ENCODE measurements at regions not wholly inside any gene's neighbourhood (a gene's known extent, or its start where the extent isn't known, plus 50 kb on each side); places are given as distances from the start of the nearest gene placed in this dataset.

DNA sequence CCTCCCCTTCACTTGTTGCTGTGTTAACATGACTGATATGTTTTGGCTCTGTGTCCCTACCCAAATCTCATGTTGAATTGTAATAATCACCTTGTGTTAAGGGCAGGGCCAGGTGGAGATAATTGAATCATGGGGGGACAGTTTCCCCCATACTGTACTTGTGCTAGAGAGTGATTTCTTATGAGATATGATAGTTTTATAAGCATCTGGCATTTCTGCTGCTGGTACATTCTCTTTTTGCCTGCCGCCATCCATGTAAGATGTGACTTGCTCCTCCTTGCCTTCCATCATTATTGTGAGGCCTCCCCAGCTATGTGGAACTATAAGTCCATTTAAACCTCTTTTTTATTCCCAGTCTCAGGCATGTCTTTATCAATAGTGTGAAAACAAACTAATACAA lies 185.0 kb downstream of the TBX18 start:
- 0% methylated on average over 1 of the region's 1 CpG; no CpG with 5 or more reads in 1 of the 2 experiments for WGBS, 2 experiments (ENCODE audit: extremely low coverage in 1 of 2, insufficient coverage in 1 of 2, insufficient read length in 1 of 2, insufficient replicate concordance in 2 of 2, low coverage in 1 of 2, low lambda C conversion rate in 2 of 2, missing lambda C conversion rate in 1 of 2)

More for the DNA sequence above, 185.0 kb downstream of the TBX18 start:
- Histone ChIP-seq H2BK5ac (ENCODE audit: low read depth, low read length) (no peak overlapping the region), H3K4me2 (ENCODE audit: insufficient read depth in 1 of 2, low read depth in 2 of 2, low read length in 2 of 2) (no peak overlapping the region), H2BK12ac (ENCODE audit: low read depth, low read length) (no peak overlapping the region), H4K20me1 (replicated peaks in 1 of 2; ENCODE audit: control insufficient read depth in 1 of 2, insufficient read depth in 2 of 2, low read length in 2 of 2) (no peaks in the 10 kb centered on the region), H3K27ac (ENCODE audit: low read depth, low read length) (no peak overlapping the region), H3K27me3 (replicated peaks in 1 of 4; ENCODE audit: control insufficient read depth in 3 of 4, extremely low read depth in 1 of 4, insufficient read depth in 3 of 4, low read length in 3 of 4) (no peaks in the 10 kb centered on the region), H3K18ac (ENCODE audit: extremely low read depth, low read length) (no peak overlapping the region), H3K4me1 (replicated peaks in 1 of 4; ENCODE audit: control insufficient read depth in 3 of 4, insufficient read depth in 4 of 4, low read length in 3 of 4) (no peaks in the 10 kb centered on the region), H4K8ac (ENCODE audit: extremely low read depth, insufficient read depth, low read length) (no peak overlapping the region), H2BK120ac (replicated peaks; ENCODE audit: low read depth, low read length) (no peak overlapping the region), H3K9me3 (ENCODE audit: insufficient read depth in 2 of 2, low read depth in 1 of 2, low read length in 1 of 2) (peaks cover 0 to 2% of the 10 kb centered on the region in 2 experiments; a peak in 2 of 4 replicates), H4K91ac (replicated peaks; ENCODE audit: insufficient read length, low read length) (no peak overlapping the region), H2BK15ac (ENCODE audit: low read length) (no peak overlapping the region), H3K14ac (ENCODE audit: insufficient read length) (no peak overlapping the region), H3K23me2 (ENCODE audit: low read depth, low read length) (no peaks in the 10 kb centered on the region), H3K79me2 (ENCODE audit: control insufficient read depth in 1 of 2, insufficient read depth in 2 of 2, low read length in 2 of 2) (no peaks in the 10 kb centered on the region), H3K79me1 (ENCODE audit: low read depth, low read length) (no peaks in the 10 kb centered on the region), H3K9ac (replicated peaks in 1 of 4; ENCODE audit: extremely low read depth in 1 of 4, low read depth in 3 of 4, low read length in 3 of 4) (no peak overlapping the region), H3K36me3 (ENCODE audit: control insufficient read depth in 2 of 4, insufficient read depth in 4 of 4, low read length in 3 of 4) (no peaks in the 10 kb centered on the region), H4K5ac (ENCODE audit: insufficient read length, low read depth, low read length) (no peak overlapping the region), H3K4me3 (ENCODE audit: extremely low read depth in 1 of 4, insufficient read depth in 2 of 4, low read depth in 3 of 4, low read length in 4 of 4) (no peak overlapping the region), H3K4ac (replicated peaks; ENCODE audit: insufficient read length, low read depth, low read length) (no peak overlapping the region), H2AK5ac (ENCODE audit: low read depth, low read length) (no peak overlapping the region), H2AFZ (ENCODE audit: low read length) (no peak overlapping the region), H3K23ac (ENCODE audit: insufficient read length) (no peak overlapping the region), H2BK20ac (ENCODE audit: low read length) (no peak overlapping the region), H3K56ac (replicated peaks; ENCODE audit: insufficient read length, low read depth, low read length) (no peak overlapping the region)
- FAIRE-seq (no peak), DNase-seq (ENCODE audit: low read depth in 1 of 2, low spot score in 2 of 2) (no peak)
- CTCF ChIA-PET (ENCODE audit: partially characterized antibody): interaction anchor here (1.1 kb wide), 1 partner anchor 30 kb away, joined by 3 read pairs; no protein-coding TSS in a partner anchor
- POLR2A ChIA-PET (ENCODE audit: partially characterized antibody): no interaction called here
- TF ChIP-seq JUN (IDR thresholded peaks at IDR 0.05; ENCODE audit: low read depth, low read length): no peak
- TF ChIP-seq HDAC2 (IDR thresholded peaks at IDR 0.05; ENCODE audit: borderline replicate concordance in 1 of 2, low read depth in 2 of 2, low read length in 2 of 2): no peak
- TF ChIP-seq, protein P1, sequence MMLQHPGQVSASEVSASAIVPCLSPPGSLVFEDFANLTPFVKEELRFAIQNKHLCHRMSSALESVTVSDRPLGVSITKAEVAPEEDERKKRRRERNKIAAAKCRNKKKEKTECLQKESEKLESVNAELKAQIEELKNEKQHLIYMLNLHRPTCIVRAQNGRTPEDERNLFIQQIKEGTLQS (IDR thresholded peaks at IDR 0.05; ENCODE audit: insufficient read depth, low read depth, low read length): no peak
- no peak for TF ChIP-seq GABPA (IDR thresholded peaks at IDR 0.05; ENCODE audit: borderline replicate concordance, insufficient read depth, low read length)
- no peak for TF ChIP-seq NANOG (IDR thresholded peaks at IDR 0.05; ENCODE audit: insufficient read depth, low read depth, low read length, poor library complexity, severe bottlenecking)
- TF ChIP-seq, protein P2, sequence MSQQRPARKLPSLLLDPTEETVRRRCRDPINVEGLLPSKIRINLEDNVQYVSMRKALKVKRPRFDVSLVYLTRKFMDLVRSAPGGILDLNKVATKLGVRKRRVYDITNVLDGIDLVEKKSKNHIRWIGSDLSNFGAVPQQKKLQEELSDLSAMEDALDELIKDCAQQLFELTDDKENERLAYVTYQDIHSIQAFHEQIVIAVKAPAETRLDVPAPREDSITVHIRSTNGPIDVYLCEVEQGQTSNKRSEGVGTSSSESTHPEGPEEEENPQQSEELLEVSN (IDR thresholded peaks at IDR 0.05): no peak
- TF ChIP-seq SIRT6 (IDR thresholded peaks at IDR 0.05; ENCODE audit: low read length): no peak
- TF ChIP-seq CEBPB (IDR thresholded peaks at IDR 0.05; ENCODE audit: low read depth, low read length): no peak
- TF ChIP-seq SRF (IDR thresholded peaks at IDR 0.05; ENCODE audit: low read depth, low read length): no peak
- TF ChIP-seq TCF12 (IDR thresholded peaks at IDR 0.05; ENCODE audit: low read depth, low read length): no peak
- no peak for TF ChIP-seq PHF8 (conservative IDR thresholded peaks at IDR 0.05; ENCODE audit: low read depth, low read length)
- TF ChIP-seq SIN3A (conservative IDR thresholded peaks at IDR 0.05 in 1 of 2, IDR thresholded peaks at IDR 0.05 in 1 of 2; ENCODE audit: low read depth in 1 of 2, low read length in 2 of 2): no peak

All from H1 (cell line).